HepG2 (cell line): ENCODE measurements at regions not wholly inside any gene's neighbourhood (a gene's known extent, or its start where the extent isn't known, plus 50 kb on each side); places are given as distances from the start of the nearest gene placed in this dataset.

Experiments
- DNMT1 ChIP-seq: sonication (generic); formaldehyde crosslinking; IDR thresholded peaks from 2 replicates; pipeline ENCODE4 v1.5.1; 2020; ENCODE audit warnings: mild to moderate bottlenecking, missing genetic modification reagents
- DPF2 ChIP-seq: sonication (generic); formaldehyde crosslinking; IDR thresholded peaks from 2 replicates; pipeline ENCODE4 v1.4.0; 2020; ENCODE audit warnings: mild to moderate bottlenecking, low read depth, missing genetic modification reagents, borderline replicate concordance
- DRAP1 ChIP-seq: IDR thresholded peaks from 2 replicates; pipeline ENCODE4 v1.6.1; 2016; ENCODE audit warnings: missing genetic modification reagents, missing compliant biosample characterization
- GFI1 ChIP-seq: sonication (generic); formaldehyde crosslinking; IDR thresholded peaks from 2 replicates; pipeline ENCODE4 v1.5.0; 2020; ENCODE audit warnings: missing genetic modification reagents, mild to moderate bottlenecking, borderline replicate concordance
- HHEX ChIP-seq: IDR thresholded peaks from 2 replicates; pipeline ENCODE4 v1.6.1; 2016; ENCODE audit warnings: control low read depth
- KDM4B ChIP-seq: sonication (generic); formaldehyde crosslinking; IDR thresholded peaks from 2 replicates; pipeline ENCODE4 v1.4.0; 2020; ENCODE audit warnings: missing genetic modification reagents
- MEF2D ChIP-seq: sonication (generic); formaldehyde crosslinking; IDR thresholded peaks from 2 replicates; pipeline ENCODE4 v1.5.1; 2020; ENCODE audit warnings: mild to moderate bottlenecking, missing genetic modification reagents
- MTA3 ChIP-seq: sonication (generic); formaldehyde crosslinking; IDR thresholded peaks from 2 replicates; pipeline ENCODE4 v1.4.0; 2020; ENCODE audit warnings: missing genetic modification reagents
- NFYB ChIP-seq: sonication (generic); formaldehyde crosslinking; IDR thresholded peaks from 2 replicates; pipeline ENCODE4 v1.4.0; 2020; ENCODE audit warnings: missing genetic modification reagents
- POLR2AphosphoS5 ChIP-seq: IDR thresholded peaks from 2 replicates; pipeline ENCODE4 v1.6.1; 2012; ENCODE audit warnings: low read depth, low read length
- TBP ChIP-seq: sonication (generic); formaldehyde crosslinking; IDR thresholded peaks from 2 replicates; pipeline ENCODE4 v1.5.0; 2020; ENCODE audit warnings: missing genetic modification reagents
- YY1 ChIP-seq: IDR thresholded peaks from 2 replicates; pipeline ENCODE4 v1.6.1; 2011; ENCODE audit warnings: low read length, low read depth, moderate library complexity, mild to moderate bottlenecking; ENCODE audit not compliant: insufficient read depth, insufficient replicate concordance
- ZBTB8A ChIP-seq: sonication (generic); formaldehyde crosslinking; IDR thresholded peaks from 2 replicates; pipeline ENCODE4 v1.4.0; 2020; ENCODE audit warnings: mild to moderate bottlenecking, low read depth, missing genetic modification reagents, borderline replicate concordance
- ZNF550 ChIP-seq: sonication (generic); formaldehyde crosslinking; IDR thresholded peaks from 2 replicates; pipeline ENCODE4 v1.4.0; 2020; ENCODE audit warnings: mild to moderate bottlenecking, missing genetic modification reagents, borderline replicate concordance

- TF ChIP-seq MTA3 (CRISPR knock-in tag) (no peak), DPF2 (no peak), YY1 (no peak), GFI1 (CRISPR knock-in tag) (no peak), NFYB (CRISPR knock-in tag) (no peak), TBP (no peak), POLR2AphosphoS5 (no peak), ZNF550 (CRISPR knock-in tag) (no peak), DNMT1 (CRISPR knock-in tag) (no peak), KDM4B (CRISPR knock-in tag) (no peak), DRAP1 (CRISPR knock-in tag) (no peak), ZBTB8A (CRISPR knock-in tag) (no peak), MEF2D (CRISPR knock-in tag) (no peak), HHEX (CRISPR knock-in tag) (no peak)
Measured at GRCh38 chr15:68484220-68484619, 52.3 kb upstream of the ITGA11 start.
